GM12878 (cell line): ENCODE measurements at regions not wholly inside any gene's neighbourhood (a gene's known extent, or its start where the extent isn't known, plus 50 kb on each side); places are given as distances from the start of the nearest gene placed in this dataset.
A peak's percentile ranks its signal among the peaks of the same experiment; 100 is the strongest.

ENCODE experiments used
- ATAC-seq: fragments of 200-7000 bp; cut with Tn5 transposase; 3 replicates; pipeline ENCODE4 v1.9.1; 2020; ENCODE audit warnings: mild to moderate bottlenecking, moderate library complexity
- BruUV-seq: library from RNA; stranded (reverse); fragments of 400-500 nt; replicated peaks from 2 replicates; lab custom pipeline; 2021; lab: Mats Ljungman, UMichigan
- CTCF ChIA-PET: fragments of 300-600 bp; sonication (Branson Sonifier 250); formaldehyde crosslinking; extraction: SDS; loops from one replicate; lab custom pipeline; 2021; ENCODE audit warnings: inconsistent platforms; lab: Yijun Ruan, JAX
- POLR2A ChIA-PET: fragments of 350-600 bp; formaldehyde crosslinking; extraction: SDS; loops from one replicate; lab custom pipeline; 2021; ENCODE audit warnings: inconsistent platforms; lab: Charles Lee
- RAD21 ChIA-PET: fragments of 300-600 bp; sonication (Branson Sonifier 250); formaldehyde crosslinking; loops from one replicate; lab custom pipeline; 2023; ENCODE audit warnings: antibody characterized with exemption; ENCODE audit not compliant: unreplicated experiment; lab: Charles Lee
- SMC1A ChIA-PET: fragments of 300-600 bp; sonication (Branson Sonifier 250); formaldehyde crosslinking; loops from one replicate; lab custom pipeline; 2023; ENCODE audit not compliant: unreplicated experiment, uncharacterized antibody; lab: Charles Lee
- DNase-seq: peaks from one replicate; pipeline ENCODE4 v3.0.0-alpha.2; 2011; ENCODE audit warnings: low read depth, low spot score
- FAIRE-seq: peaks from 3 replicates; lab custom pipeline; 2011; peaks lifted over from hg19 to GRCh38; lab: Jason Lieb, UNC
- H2AFZ ChIP-seq: 2 replicates; pipeline ENCODE4 v1.6.0; 2011; ENCODE audit warnings: low read depth, low read length, control low read depth; ENCODE audit not compliant: control insufficient read depth
- H3K27ac ChIP-seq: 2 replicates; pipeline ENCODE4 v1.5.1; 2011; ENCODE audit warnings: control low read depth; ENCODE audit not compliant: control insufficient read depth, insufficient read depth
- H3K27me3 ChIP-seq, 2 experiments: replicated peaks in 1 of 2; 2 replicates each; pipeline versions ENCODE4 v1.6.0 to v1.6.1; 2011; ENCODE audit warnings: low read length in 1 of 2; ENCODE audit not compliant: control insufficient read depth in 2 of 2, insufficient read depth in 2 of 2
- H3K36me3 ChIP-seq, 2 experiments: 2 replicates each; pipeline ENCODE4 v1.5.1; 2011; ENCODE audit warnings: low read length in 1 of 2; ENCODE audit not compliant: control insufficient read depth in 2 of 2, insufficient read depth in 2 of 2
- H3K4me1 ChIP-seq: 2 replicates; pipeline ENCODE4 v1.6.1; 2011; ENCODE audit warnings: mild to moderate bottlenecking, low read length, moderate library complexity, mixed read lengths; ENCODE audit not compliant: control insufficient read depth, insufficient read depth
- H3K4me2 ChIP-seq: 2 replicates; pipeline ENCODE4 v1.6.0; 2011; ENCODE audit warnings: control low read depth; ENCODE audit not compliant: control insufficient read depth, insufficient read depth
- H3K4me3 ChIP-seq: fragments of 200-600 bp; sonication (generic); 2 replicates; pipeline ENCODE4 v1.5.1; 2016
- H3K79me2 ChIP-seq: 2 replicates; pipeline ENCODE4 v1.6.0; 2011; ENCODE audit warnings: low read length; ENCODE audit not compliant: control insufficient read depth, insufficient read depth
- H3K9ac ChIP-seq: 2 replicates; pipeline ENCODE4 v1.8.0; 2011; ENCODE audit warnings: low read length, control low read depth, mixed read lengths; ENCODE audit not compliant: control insufficient read depth, insufficient read depth
- H3K9me3 ChIP-seq: replicated peaks from 3 replicates; pipeline ENCODE4 v1.5.1; 2011; ENCODE audit warnings: mild to moderate bottlenecking, low read length; ENCODE audit not compliant: control insufficient read depth, insufficient read depth
- H4K20me1 ChIP-seq: 2 replicates; pipeline ENCODE4 v1.6.0; 2011; ENCODE audit not compliant: control insufficient read depth, insufficient read depth
- BCL11A ChIP-seq: IDR thresholded peaks from 2 replicates; pipeline ENCODE4 v1.6.1; 2011; ENCODE audit warnings: low read depth, low read length
- BHLHE40 ChIP-seq, 2 experiments: fragments of 450-650 bp in 1 of 2; IDR thresholded peaks; 2 replicates each; pipeline ENCODE4 v1.6.1; 2011 to 2017; ENCODE audit warnings: low read depth in 2 of 2, borderline replicate concordance in 1 of 2, improper control_type of control experiment in 1 of 2, low read length in 1 of 2, mild to moderate bottlenecking in 1 of 2
- CBFB ChIP-seq: IDR thresholded peaks from 2 replicates; pipeline ENCODE4 v1.6.1; 2016; ENCODE audit warnings: antibody characterized with exemption, low read depth
- CREB1 ChIP-seq: IDR thresholded peaks from 2 replicates; pipeline ENCODE4 v1.6.1; 2012; ENCODE audit warnings: low read depth, mild to moderate bottlenecking, inconsistent platforms
- EGR1 ChIP-seq, 2 experiments: IDR thresholded peaks; 1 replicate in 1 of 2; 2 replicates in 1 of 2; pipeline ENCODE4 v1.6.1; 2011 to 2012; ENCODE audit warnings: low read depth in 2 of 2, low read length in 2 of 2, borderline replicate concordance in 1 of 2, mild to moderate bottlenecking in 1 of 2, moderate library complexity in 1 of 2
- GATAD2B ChIP-seq: fragments of 450-650 bp; conservative IDR thresholded peaks from 2 replicates; pipeline ENCODE4 v1.6.1; 2017; ENCODE audit warnings: low read depth, mild to moderate bottlenecking, moderate library complexity
- IKZF2 ChIP-seq, 2 experiments: fragments of 450-650 bp; IDR thresholded peaks; 2 replicates each; pipeline ENCODE4 v1.6.1; 2017; ENCODE audit warnings: mild to moderate bottlenecking in 2 of 2, moderate library complexity in 2 of 2
- JUNB ChIP-seq: IDR thresholded peaks from 2 replicates; pipeline ENCODE4 v1.6.1; 2016; ENCODE audit warnings: antibody characterized with exemption, mild to moderate bottlenecking
- KDM1A ChIP-seq: fragments of 200-600 bp; sonication (generic); IDR thresholded peaks from 2 replicates; pipeline ENCODE4 v1.6.1; 2016; ENCODE audit warnings: borderline replicate concordance
- LARP7 ChIP-seq: fragments of 450-650 bp; IDR thresholded peaks from 2 replicates; pipeline ENCODE4 v1.6.1; 2017; ENCODE audit warnings: mild to moderate bottlenecking
- NBN ChIP-seq: fragments of 450-650 bp; IDR thresholded peaks from 2 replicates; pipeline ENCODE4 v1.6.1; 2016
- NFYA ChIP-seq: IDR thresholded peaks from 2 replicates; pipeline ENCODE4 v1.6.1; 2011; ENCODE audit warnings: low read depth, mild to moderate bottlenecking, low read length, improper control_type of control experiment, borderline replicate concordance
- NR2F1 ChIP-seq: fragments of 450-650 bp; conservative IDR thresholded peaks from 2 replicates; pipeline ENCODE4 v1.6.1; 2017; ENCODE audit warnings: mild to moderate bottlenecking
- POLR2AphosphoS2 ChIP-seq: IDR thresholded peaks from 2 replicates; pipeline ENCODE4 v1.6.1; 2011; ENCODE audit warnings: low read depth, mild to moderate bottlenecking, low read length, improper control_type of control experiment, moderate library complexity
- SMAD1 ChIP-seq: fragments of 450-650 bp; IDR thresholded peaks from 2 replicates; pipeline ENCODE4 v1.6.1; 2018; ENCODE audit warnings: mild to moderate bottlenecking, low read depth; ENCODE audit not compliant: partially characterized antibody
- SMC3 ChIP-seq: IDR thresholded peaks from 2 replicates; pipeline ENCODE4 v1.6.1; 2011; ENCODE audit warnings: low read length, improper control_type of control experiment, borderline replicate concordance
- SUPT20H ChIP-seq: IDR thresholded peaks from 2 replicates; pipeline ENCODE4 v1.6.1; 2011; ENCODE audit warnings: low read depth, mild to moderate bottlenecking, low read length, moderate library complexity, borderline replicate concordance; ENCODE audit not compliant: control insufficient read depth
- TCF12 ChIP-seq: IDR thresholded peaks from 2 replicates; pipeline ENCODE4 v1.6.1; 2011; ENCODE audit warnings: low read depth, mild to moderate bottlenecking, low read length
- ZZZ3 ChIP-seq: IDR thresholded peaks from 2 replicates; pipeline ENCODE4 v1.6.1; 2011; ENCODE audit warnings: low read depth; ENCODE audit not compliant: control insufficient read depth, insufficient read length
- WGBS: methylation state at CpG from one replicate; pipeline ENCODE4 v1.1.6; 2016; ENCODE audit warnings: low lambda C conversion rate; ENCODE audit not compliant: insufficient replicate concordance, insufficient coverage; ENCODE audit errors: missing lambda C conversion rate; 5-methylcytosine and 5-hydroxymethylcytosine counted together
- in situ Hi-C: fragments of 300-500 bp; cut with MboI; formaldehyde crosslinking; loops from 9 replicates; pipeline ENCODE4 v1.14.3; 2018; ENCODE audit warnings: mixed read lengths
- intact Hi-C: fragments of 100-400 bp; cut with micrococcal nuclease; formaldehyde crosslinking; loops from one replicate; pipeline ENCODE4 v1.14.2; 2022; ENCODE audit not compliant: unreplicated experiment

GRCh38 chr14:106850913-106851825 lies 1324.8 kb downstream of the TMEM121 start (continued):
- TF ChIP-seq SUPT20H (no peak), NFYA (no peak), CBFB (no peak)

GRCh38 chr14:106872611-106873446 lies 1346.4 kb downstream of the TMEM121 start:
- Histone ChIP-seq H3K4me3 (peak overlapping the region; percentile 50; the same call in 1 of the 2 replicates), H3K27me3 (peaks cover 0 to 2% of the 10 kb centered on the region in 2 experiments; a peak in 2 of 4 replicates), H3K9me3 (no peaks in the 10 kb centered on the region), H3K79me2 (no peaks in the 10 kb centered on the region), H3K4me2 (peak overlapping the region; percentile 52), H3K9ac (no peak overlapping the region), H4K20me1 (no peaks in the 10 kb centered on the region), H2AFZ (peak overlapping the region; percentile 42), H3K4me1 (peaks cover 25% of the 10 kb centered on the region), H3K27ac (no peak overlapping the region), H3K36me3 (no peaks in the 10 kb centered on the region)
- ChIA-PET SMC1A (interaction anchor here (0.7 to 13.0 kb wide), 13 partner anchors 8 to 84 kb away, joined by 3 to 244 read pairs (median 5); no protein-coding TSS in a partner anchor), CTCF (interaction anchor here (0.6 to 14.4 kb wide), 34 partner anchors 8 to 1078 kb away, joined by 3 to 605 read pairs (median 5); no protein-coding TSS in a partner anchor), POLR2A (interaction anchor here (0.6 to 1.5 kb wide), 8 partner anchors 22 to 92 kb away, joined by 3 to 8 read pairs (median 3); no protein-coding TSS in a partner anchor), RAD21 (interaction anchor here (0.6 to 7.1 kb wide), 18 partner anchors 12 to 212 kb away, joined by 3 to 119 read pairs (median 4); no protein-coding TSS in a partner anchor)
- peak; percentile 86 for ATAC-seq
- no TSS peak for BruUV-seq
- 1% methylated on average over 15 of the region's 23 CpGs for WGBS
- no peak for FAIRE-seq
- intact Hi-C loops (loop anchor here (1.0 kb wide), 1 partner anchor 22 kb away; no protein-coding TSS in a partner anchor), in situ Hi-C loops (no loop called here)
- DNase-seq = no peak
- peak in 1 of 2 experiments; percentile 57; a peak in 2 of 4 replicates for TF ChIP-seq BHLHE40 (IDR thresholded peaks at IDR 0.05; ENCODE audit: borderline replicate concordance in 1 of 2, low read depth in 2 of 2, low read length in 1 of 2)
- 0 out of 2 replicates have a peak, but pooled peaks have one; percentile 32 for TF ChIP-seq GATAD2B
- peak in 1 of 2 experiments; percentile 83; a peak in 2 of 3 replicates for TF ChIP-seq EGR1 (IDR thresholded peaks at IDR 0.05; ENCODE audit: borderline replicate concordance in 1 of 2, low read depth in 2 of 2, low read length in 2 of 2)
- TF ChIP-seq TCF12 = peak; percentile 88
- TF ChIP-seq POLR2AphosphoS2 = no peak
- no peak for TF ChIP-seq ZZZ3
- TF ChIP-seq KDM1A = no peak
- no peak for TF ChIP-seq JUNB
- TF ChIP-seq NR2F1 = peak; percentile 64; the same call in 1 of the 2 replicates
- peak; percentile 47 to 55; a peak in 3 of 4 replicates for TF ChIP-seq IKZF2 (IDR thresholded peaks at IDR 0.05)
- TF ChIP-seq SMAD1 = no peak
- TF ChIP-seq CREB1 = 0 out of 2 replicates have a peak, but pooled peaks have one; percentile 27
- TF ChIP-seq NBN = 0 out of 2 replicates have a peak, but pooled peaks have one; percentile 65
- no peak for TF ChIP-seq LARP7
- no peak for TF ChIP-seq BCL11A
- TF ChIP-seq SMC3 = peak; percentile 50; the same call in 1 of the 2 replicates
